HFFc6 (cell line): ENCODE measurements at regions not wholly inside any gene's neighbourhood (a gene's known extent, or its start where the extent isn't known, plus 50 kb on each side); places are given as distances from the start of the nearest gene placed in this dataset.
A peak's percentile ranks its signal among the peaks of the same experiment; 100 is the strongest.

Experiments
- DNase-seq: peaks from one replicate; pipeline ENCODE4 v3.0.0-alpha.2; 2018
- H3K27ac Mint-ChIP-seq: 2 replicates; pipeline ENCODE4 v1.8.0; 2020; ENCODE audit warnings: mild to moderate bottlenecking, mixed read lengths
- H3K27me3 Mint-ChIP-seq: 2 replicates; pipeline ENCODE4 v1.8.0; 2021; ENCODE audit warnings: mild to moderate bottlenecking, moderate library complexity, mixed read lengths; ENCODE audit not compliant: insufficient read depth
- H3K36me3 Mint-ChIP-seq: 2 replicates; pipeline ENCODE4 v1.8.0; 2021; ENCODE audit warnings: low read depth, mixed read lengths
- H3K4me1 Mint-ChIP-seq: 2 replicates; pipeline ENCODE4 v1.8.0; 2020; ENCODE audit warnings: low read depth, mixed read lengths
- H3K4me3 Mint-ChIP-seq: 2 replicates; pipeline ENCODE4 v1.8.0; 2020; ENCODE audit warnings: mild to moderate bottlenecking, moderate library complexity, mixed read lengths
- H3K9me3 Mint-ChIP-seq: 2 replicates; pipeline ENCODE4 v1.8.0; 2020; ENCODE audit warnings: mild to moderate bottlenecking, mixed read lengths
- TF ChIP-seq, protein P1 (sequence below): fragments of 200-600 bp; sonication (generic); IDR thresholded peaks from 2 replicates; pipeline ENCODE4 v1.5.0; 2021; ENCODE audit warnings: antibody characterized with exemption, mild to moderate bottlenecking

DNA sequence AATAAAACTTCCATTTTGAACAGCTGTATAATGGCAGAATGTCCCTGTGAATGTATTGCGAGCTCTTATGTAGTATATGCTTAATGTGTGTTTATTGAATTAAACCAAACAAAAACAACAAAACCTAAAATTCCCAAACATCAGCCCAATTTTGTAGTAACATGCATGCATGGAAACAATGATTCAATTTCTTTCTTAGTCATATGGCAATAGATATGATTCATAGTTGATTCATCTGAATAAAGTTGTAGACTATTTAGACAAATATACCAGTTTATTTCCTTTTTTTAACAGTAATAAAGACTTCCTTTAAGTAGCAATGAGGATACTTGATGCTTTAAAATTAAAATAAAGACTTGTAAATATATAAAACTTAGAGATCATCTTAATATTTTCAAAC, 670.6 kb downstream of the CD109 start:
- no peaks in the 10 kb centered on the region for H3K27me3 Mint-ChIP-seq
- no peaks in the 10 kb centered on the region for H3K36me3 Mint-ChIP-seq
- peak; percentile 15 for DNase-seq
- peak overlapping the region; percentile 55; the same call in 1 of the 2 replicates for H3K27ac Mint-ChIP-seq
- H3K9me3 Mint-ChIP-seq, result no peaks in the 10 kb centered on the region
- H3K4me1 Mint-ChIP-seq, result peaks cover 51% of the 10 kb centered on the region
- H3K4me3 Mint-ChIP-seq, result no peak overlapping the region
- TF ChIP-seq, protein P1, sequence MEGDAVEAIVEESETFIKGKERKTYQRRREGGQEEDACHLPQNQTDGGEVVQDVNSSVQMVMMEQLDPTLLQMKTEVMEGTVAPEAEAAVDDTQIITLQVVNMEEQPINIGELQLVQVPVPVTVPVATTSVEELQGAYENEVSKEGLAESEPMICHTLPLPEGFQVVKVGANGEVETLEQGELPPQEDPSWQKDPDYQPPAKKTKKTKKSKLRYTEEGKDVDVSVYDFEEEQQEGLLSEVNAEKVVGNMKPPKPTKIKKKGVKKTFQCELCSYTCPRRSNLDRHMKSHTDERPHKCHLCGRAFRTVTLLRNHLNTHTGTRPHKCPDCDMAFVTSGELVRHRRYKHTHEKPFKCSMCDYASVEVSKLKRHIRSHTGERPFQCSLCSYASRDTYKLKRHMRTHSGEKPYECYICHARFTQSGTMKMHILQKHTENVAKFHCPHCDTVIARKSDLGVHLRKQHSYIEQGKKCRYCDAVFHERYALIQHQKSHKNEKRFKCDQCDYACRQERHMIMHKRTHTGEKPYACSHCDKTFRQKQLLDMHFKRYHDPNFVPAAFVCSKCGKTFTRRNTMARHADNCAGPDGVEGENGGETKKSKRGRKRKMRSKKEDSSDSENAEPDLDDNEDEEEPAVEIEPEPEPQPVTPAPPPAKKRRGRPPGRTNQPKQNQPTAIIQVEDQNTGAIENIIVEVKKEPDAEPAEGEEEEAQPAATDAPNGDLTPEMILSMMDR, result no peak

GRCh38 chr6:74362391-74362790, 666.4 kb downstream of the CD109 start:
- no peaks in the 10 kb centered on the region for H3K9me3 Mint-ChIP-seq
- H3K27me3 Mint-ChIP-seq, result no peaks in the 10 kb centered on the region
- no peak overlapping the region for H3K27ac Mint-ChIP-seq
- no peak overlapping the region for H3K4me3 Mint-ChIP-seq
- DNase-seq, result no peak
- TF ChIP-seq, protein P1, result no peak
- H3K4me1 Mint-ChIP-seq, result peaks cover 24% of the 10 kb centered on the region
- H3K36me3 Mint-ChIP-seq, result no peaks in the 10 kb centered on the region

DNA sequence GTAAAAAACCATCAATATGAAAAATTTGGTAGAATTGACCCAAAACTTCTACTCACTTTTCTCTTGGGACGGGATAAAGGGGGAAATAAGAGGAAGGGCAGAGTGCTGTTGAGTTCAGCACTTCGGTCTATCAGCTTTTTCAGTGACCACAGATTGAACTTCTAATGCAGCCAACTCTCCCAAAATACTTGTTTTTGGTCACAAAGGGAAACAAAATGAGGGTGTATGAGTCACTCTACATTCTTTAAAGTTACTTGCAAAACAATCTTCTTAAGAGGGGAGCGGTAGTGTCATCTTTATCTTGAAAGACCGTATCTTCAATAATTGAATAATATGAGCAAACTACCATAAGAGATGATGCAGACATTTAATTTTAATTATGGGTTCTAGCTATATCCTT, 661.3 kb downstream of the CD109 start:
- Mint-ChIP-seq H3K27ac (peak overlapping the region; percentile 73), H3K4me3 (peak overlapping the region; percentile 72), H3K4me1 (peaks cover 33% of the 10 kb centered on the region), H3K36me3 (no peaks in the 10 kb centered on the region), H3K9me3 (no peaks in the 10 kb centered on the region), H3K27me3 (peaks cover 2% of the 10 kb centered on the region; the same call in 1 of the 2 replicates)
- peak; percentile 11 for DNase-seq
- TF ChIP-seq, protein P1, result no peak

GRCh38 chr6:74356391-74356790, 660.4 kb downstream of the CD109 start:
- Mint-ChIP-seq H3K27ac (no peak overlapping the region), H3K4me3 (no peak overlapping the region), H3K9me3 (no peaks in the 10 kb centered on the region), H3K27me3 (peaks cover 2% of the 10 kb centered on the region; the same call in 1 of the 2 replicates), H3K36me3 (no peaks in the 10 kb centered on the region), H3K4me1 (peaks cover 25% of the 10 kb centered on the region)
- DNase-seq, result peak; percentile 25
- TF ChIP-seq, protein P1, result no peak

- no peaks in the 10 kb centered on the region for H3K4me1 Mint-ChIP-seq
- H3K27me3 Mint-ChIP-seq, result peaks cover 2% of the 10 kb centered on the region; the same call in 1 of the 2 replicates
- H3K4me3 Mint-ChIP-seq, result no peak overlapping the region
- DNase-seq, result no peak
- TF ChIP-seq, protein P1, result no peak
- no peaks in the 10 kb centered on the region for H3K36me3 Mint-ChIP-seq
- H3K9me3 Mint-ChIP-seq, result no peaks in the 10 kb centered on the region
- H3K27ac Mint-ChIP-seq, result no peak overlapping the region
These were observed 651.0 kb downstream of the CD109 start for GRCh38 chr6:74346936-74347535.
